Kidney capillary endothelial cell (primary cell): ENCODE measurements at regions not wholly inside any gene's neighbourhood (a gene's known extent, or its start where the extent isn't known, plus 50 kb on each side); places are given as distances from the start of the nearest gene placed in this dataset.

Source experiments
- DNase-seq: peaks from one replicate; pipeline ENCODE4 v3.0.0-alpha.2; 2018; ENCODE audit warnings: low spot score

- no peak for DNase-seq
Measured at GRCh38 chr4:166274136-166274761, 401.2 kb downstream of the TLL1 start.

- no peak for DNase-seq
Measured at GRCh38 chr4:166274775-166275174, 401.7 kb downstream of the TLL1 start.

- no peak for DNase-seq
Measured at GRCh38 chr4:166277401-166277800, 404.4 kb downstream of the TLL1 start.

- DNase-seq = no peak
Measured at GRCh38 chr4:166277853-166278252, 404.8 kb downstream of the TLL1 start.

- no peak for DNase-seq
Measured at GRCh38 chr4:166279261-166279660, 406.2 kb downstream of the TLL1 start.

- no peak for DNase-seq
Measured at GRCh38 chr4:166280642-166281041, 407.6 kb downstream of the TLL1 start.

GRCh38 chr4:166282081-166282770 is 409.2 kb downstream of the TLL1 start:
- DNase-seq = no peak

GRCh38 chr4:166284221-166284620 is 411.2 kb downstream of the TLL1 start:
- DNase-seq = no peak

GRCh38 chr4:166290426-166290825 is 417.4 kb downstream of the TLL1 start:
- no peak for DNase-seq

GRCh38 chr4:166293556-166293955 is 420.5 kb downstream of the TLL1 start:
- DNase-seq = peak; percentile 13

- no peak for DNase-seq
Measured at GRCh38 chr4:166301266-166301665, 428.2 kb downstream of the TLL1 start.

GRCh38 chr4:166308647-166309046 is 435.6 kb downstream of the TLL1 start:
- DNase-seq = no peak

- no peak for DNase-seq
Measured at GRCh38 chr4:166309286-166309685, 436.2 kb downstream of the TLL1 start.

GRCh38 chr4:166311169-166311568 is 438.1 kb downstream of the TLL1 start:
- DNase-seq = no peak

- DNase-seq = no peak
Measured at GRCh38 chr4:166312166-166312565, 439.1 kb downstream of the TLL1 start.

- DNase-seq = no peak
Measured at GRCh38 chr4:166314902-166315301, 441.9 kb downstream of the TLL1 start.

- DNase-seq = no peak
Measured at GRCh38 chr4:166315721-166316467, 442.9 kb downstream of the TLL1 start.

GRCh38 chr4:166318810-166319525 is 445.9 kb downstream of the TLL1 start:
- peak; percentile 19 for DNase-seq

- DNase-seq = no peak
Measured at GRCh38 chr4:166323250-166323649, 450.2 kb downstream of the TLL1 start.

- DNase-seq = peak; percentile 8
Measured at GRCh38 chr4:166324321-166324720, 451.3 kb downstream of the TLL1 start.

- DNase-seq = no peak
Measured at GRCh38 chr4:166335256-166335938, 462.4 kb downstream of the TLL1 start.

GRCh38 chr4:166341992-166342391 is 469.0 kb downstream of the TLL1 start:
- no peak for DNase-seq
